K562 (cell line): ENCODE measurements at regions not wholly inside any gene's neighbourhood (a gene's known extent, or its start where the extent isn't known, plus 50 kb on each side); places are given as distances from the start of the nearest gene placed in this dataset.

Experiments
- ATAC-seq: fragments of 200-7000 bp; cut with Tn5 transposase; 3 replicates; pipeline ENCODE4 v1.9.1; 2020; ENCODE audit warnings: moderate library complexity
- BruUV-seq: library from RNA; stranded (reverse); fragments of 400-500 nt; replicated peaks from 2 replicates; lab custom pipeline; 2021; lab: Mats Ljungman, UMichigan
- CTCF ChIA-PET: fragments of 300-600 bp; formaldehyde crosslinking; extraction: SDS; loops from one replicate; lab custom pipeline; 2021; ENCODE audit warnings: low intra/inter-chr PET ratio; lab: Yijun Ruan, JAX
- POLR2A ChIA-PET: fragments of 300-600, 350-650 bp; sonication (Branson Sonifier 250); formaldehyde crosslinking; extraction: SDS; loops from one replicate; lab custom pipeline; 2021; ENCODE audit warnings: antibody characterized with exemption, inconsistent platforms; lab: Yijun Ruan, JAX
- DNase-seq, 4 experiments: peaks; one replicate each; pipeline versions ENCODE4 v3.0.0 to v3.0.0-alpha.2; 2011 to 2018; ENCODE audit warnings: low spot score in 3 of 4, mixed read lengths in 3 of 4; ENCODE audit errors: extremely low read depth in 1 of 4
- FAIRE-seq: peaks from 2 replicates; lab custom pipeline; 2011; peaks lifted over from hg19 to GRCh38; lab: Jason Lieb, UNC
- H2AFZ ChIP-seq: 2 replicates; pipeline ENCODE4 v1.6.0; 2011; ENCODE audit warnings: low read depth, low read length, control low read depth, inconsistent platforms
- H3K27ac ChIP-seq: fragments of 200-600 bp; 3 replicates; pipeline ENCODE4 v1.8.0; 2011; ENCODE audit warnings: low read depth, mild to moderate bottlenecking, control low read depth, inconsistent platforms, low read length, moderate library complexity, mixed read lengths; ENCODE audit errors: extremely low read depth
- H3K27me3 ChIP-seq, 2 experiments: fragments of 300-600 bp in 1 of 2; 2 replicates in 1 of 2; 3 replicates in 1 of 2; pipeline versions ENCODE4 v1.6.0 to v1.8.0; 2011; ENCODE audit warnings: inconsistent platforms in 2 of 2, low read length in 2 of 2, mild to moderate bottlenecking in 1 of 2, mixed read lengths in 1 of 2, moderate library complexity in 1 of 2; ENCODE audit not compliant: control insufficient read depth in 2 of 2, insufficient read depth in 2 of 2
- H3K36me3 ChIP-seq: fragments of 300-600 bp; 3 replicates; pipeline ENCODE4 v1.8.0; 2011; ENCODE audit warnings: mild to moderate bottlenecking, low read length, inconsistent platforms; ENCODE audit not compliant: control insufficient read depth, insufficient read depth
- H3K4me1 ChIP-seq, 2 experiments: fragments of 200-600 bp in 1 of 2; replicated peaks in 1 of 2; 2 replicates in 1 of 2; 3 replicates in 1 of 2; pipeline versions ENCODE4 v1.5.1 to v1.8.0; 2011; ENCODE audit warnings: inconsistent platforms in 2 of 2, low read length in 2 of 2, mild to moderate bottlenecking in 1 of 2, mixed read lengths in 1 of 2, moderate library complexity in 1 of 2; ENCODE audit not compliant: control insufficient read depth in 2 of 2, insufficient read depth in 2 of 2
- H3K4me2 ChIP-seq: 2 replicates; pipeline ENCODE4 v1.6.1; 2011; ENCODE audit warnings: low read length, control low read depth, inconsistent platforms, mixed read lengths; ENCODE audit not compliant: insufficient read depth
- H3K4me3 ChIP-seq: fragments of 200-600 bp; sonication (generic), shearing (Covaris generic); 2 replicates; pipeline ENCODE4 v1.5.1; 2016; ENCODE audit warnings: control low read depth, inconsistent platforms
- H3K79me2 ChIP-seq: fragments of 200-600 bp; 3 replicates; pipeline ENCODE4 v1.8.0; 2011; ENCODE audit warnings: low read length, inconsistent platforms; ENCODE audit not compliant: control insufficient read depth, insufficient read depth
- H3K9ac ChIP-seq, 2 experiments: 2 replicates each; pipeline versions ENCODE4 v1.6.0 to v1.6.1; 2011; ENCODE audit warnings: low read depth in 2 of 2, low read length in 2 of 2, control low read depth in 1 of 2, inconsistent platforms in 1 of 2, mild to moderate bottlenecking in 1 of 2, mixed read lengths in 1 of 2; ENCODE audit not compliant: insufficient read depth in 1 of 2
- H3K9me1 ChIP-seq: one replicate; pipeline ENCODE4 v1.6.0; 2011; ENCODE audit warnings: inconsistent platforms, mild to moderate bottlenecking, low read length, moderate library complexity; ENCODE audit not compliant: control insufficient read depth, insufficient read depth
- H3K9me3 ChIP-seq: replicated peaks from 2 replicates; pipeline ENCODE4 v1.5.1; 2011; ENCODE audit warnings: low read depth, low read length, inconsistent platforms; ENCODE audit not compliant: control insufficient read depth, insufficient read depth
- H4K20me1 ChIP-seq: replicated peaks from 2 replicates; pipeline ENCODE4 v1.6.1; 2011; ENCODE audit warnings: low read length, inconsistent platforms, mixed read lengths; ENCODE audit not compliant: control insufficient read depth, insufficient read depth
- FOXK1 ChIP-seq: sonication (generic); formaldehyde crosslinking; IDR thresholded peaks from 2 replicates; pipeline ENCODE4 v1.8.0; 2022; ENCODE audit warnings: missing genetic modification reagents, mild to moderate bottlenecking, borderline replicate concordance
- GTF2E2 ChIP-seq: fragments of 200-800 bp; sonication (Bioruptor generic); IDR thresholded peaks from 2 replicates; pipeline ENCODE4 v1.6.1; 2016; ENCODE audit warnings: missing genetic modification characterization, missing compliant biosample characterization
- ILK ChIP-seq: fragments of 450-650 bp; IDR thresholded peaks from 2 replicates; pipeline ENCODE4 v1.6.1; 2016; ENCODE audit warnings: missing genetic modification characterization, low read depth, mild to moderate bottlenecking, missing compliant biosample characterization, moderate library complexity, borderline replicate concordance
- ZNF12 ChIP-seq: sonication (generic); formaldehyde crosslinking; IDR thresholded peaks from 2 replicates; pipeline ENCODE4 v1.4.0; 2020; ENCODE audit warnings: mild to moderate bottlenecking, missing genetic modification reagents
- ZNF311 ChIP-seq: fragments of 250-450 bp; sonication (Bioruptor Pico); IDR thresholded peaks from 2 replicates; pipeline ENCODE4 v1.4.0; 2020; ENCODE audit warnings: mild to moderate bottlenecking, moderate library complexity
- ZNF584 ChIP-seq: fragments of 200-800 bp; sonication (Bioruptor generic); IDR thresholded peaks from 2 replicates; pipeline ENCODE4 v1.6.1; 2016; ENCODE audit warnings: low read depth, mild to moderate bottlenecking, missing genetic modification characterization, missing compliant biosample characterization
- WGBS: fragments of 100-300 bp; shearing (Covaris generic); methylation state at CpG from one replicate; pipeline ENCODE4 v1.1.6; 2016; ENCODE audit warnings: low coverage, mixed read lengths; ENCODE audit not compliant: insufficient coverage; ENCODE audit errors: missing lambda C conversion rate; 5-methylcytosine and 5-hydroxymethylcytosine counted together
- in situ Hi-C: fragments of 300-500 bp; cut with MboI; formaldehyde crosslinking; loops from 4 replicates; pipeline ENCODE4 v1.15.0; 2018; ENCODE audit warnings: inconsistent platforms, mixed read lengths
- intact Hi-C: fragments of 100-400 bp; cut with micrococcal nuclease; formaldehyde crosslinking; loops from 2 replicates; pipeline ENCODE4 v1.14.2; 2022
- TF ChIP-seq, protein P1 (sequence below): fragments of 450-650 bp; IDR thresholded peaks from one replicate; pipeline ENCODE4 v1.6.1; 2018; ENCODE audit warnings: mild to moderate bottlenecking, moderate library complexity; ENCODE audit not compliant: partially characterized antibody
- TF ChIP-seq, protein P2 (sequence below): IDR thresholded peaks from 2 replicates; pipeline ENCODE4 v1.6.1; 2011; ENCODE audit warnings: borderline replicate concordance, low read depth, mild to moderate bottlenecking, moderate library complexity, low read length; ENCODE audit not compliant: insufficient read depth, poor library complexity, severe bottlenecking
- TF ChIP-seq, protein P3 (sequence below): fragments of 250-450 bp; sonication (Bioruptor Pico); IDR thresholded peaks from 2 replicates; pipeline ENCODE4 v1.6.1; 2021; ENCODE audit warnings: mild to moderate bottlenecking
- TF ChIP-seq, protein P4 (sequence below): fragments of 250-450 bp; sonication (Bioruptor Pico); IDR thresholded peaks from 2 replicates; pipeline ENCODE4 v1.5.0; 2020; ENCODE audit warnings: mild to moderate bottlenecking

DNA sequence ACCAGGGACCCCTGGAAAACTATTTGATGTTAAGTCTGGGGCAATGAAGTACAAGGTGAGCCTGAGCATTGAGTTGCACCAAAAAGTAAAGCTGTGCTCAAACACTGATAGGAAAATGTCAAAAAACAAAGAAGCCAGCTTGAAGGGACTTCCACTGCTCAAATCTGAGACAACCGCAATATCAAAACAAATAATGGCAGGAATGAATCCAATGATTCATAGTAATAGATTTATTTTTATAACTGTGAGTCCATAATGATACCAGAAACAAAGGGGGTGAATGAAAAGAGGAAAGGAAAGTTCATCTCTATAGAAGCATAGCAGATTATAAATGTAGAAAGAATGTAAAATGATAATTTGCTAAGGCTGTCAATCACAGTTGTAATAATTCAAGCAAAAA is 237.3 kb upstream of the ZBTB20 start:
- H3K36me3 ChIP-seq: no peaks in the 10 kb centered on the region
- H4K20me1 ChIP-seq: no peaks in the 10 kb centered on the region
- CTCF ChIA-PET: no interaction called here
- DNase-seq (no peak), FAIRE-seq (no peak), ATAC-seq (no peak)
- POLR2A ChIA-PET: no interaction called here
- no peaks in the 10 kb centered on the region for H3K79me2 ChIP-seq
- no peaks in the 10 kb centered on the region for H3K9me3 ChIP-seq
- in situ Hi-C loops: no loop called here
- WGBS: 0% methylated on average over 1 of the region's 1 CpG
- H3K4me3 ChIP-seq: no peak overlapping the region
- H3K4me1 ChIP-seq: no peaks in the 10 kb centered on the region
- H3K4me2 ChIP-seq: no peak overlapping the region
- H3K9me1 ChIP-seq: no peaks in the 10 kb centered on the region
- no peak overlapping the region for H3K9ac ChIP-seq
- TF ChIP-seq GTF2E2 (no peak), ILK (no peak), ZNF584 (CRISPR knock-in tag) (no peak), FOXK1 (CRISPR knock-in tag) (no peak), ZNF311 (CRISPR knock-in tag) (no peak), ZNF12 (no peak)
- TF ChIP-seq, protein P1, sequence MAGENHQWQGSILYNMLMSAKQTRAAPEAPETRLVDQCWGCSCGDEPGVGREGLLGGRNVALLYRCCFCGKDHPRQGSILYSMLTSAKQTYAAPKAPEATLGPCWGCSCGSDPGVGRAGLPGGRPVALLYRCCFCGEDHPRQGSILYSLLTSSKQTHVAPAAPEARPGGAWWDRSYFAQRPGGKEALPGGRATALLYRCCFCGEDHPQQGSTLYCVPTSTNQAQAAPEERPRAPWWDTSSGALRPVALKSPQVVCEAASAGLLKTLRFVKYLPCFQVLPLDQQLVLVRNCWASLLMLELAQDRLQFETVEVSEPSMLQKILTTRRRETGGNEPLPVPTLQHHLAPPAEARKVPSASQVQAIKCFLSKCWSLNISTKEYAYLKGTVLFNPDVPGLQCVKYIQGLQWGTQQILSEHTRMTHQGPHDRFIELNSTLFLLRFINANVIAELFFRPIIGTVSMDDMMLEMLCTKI: no peak
- TF ChIP-seq, protein P2, sequence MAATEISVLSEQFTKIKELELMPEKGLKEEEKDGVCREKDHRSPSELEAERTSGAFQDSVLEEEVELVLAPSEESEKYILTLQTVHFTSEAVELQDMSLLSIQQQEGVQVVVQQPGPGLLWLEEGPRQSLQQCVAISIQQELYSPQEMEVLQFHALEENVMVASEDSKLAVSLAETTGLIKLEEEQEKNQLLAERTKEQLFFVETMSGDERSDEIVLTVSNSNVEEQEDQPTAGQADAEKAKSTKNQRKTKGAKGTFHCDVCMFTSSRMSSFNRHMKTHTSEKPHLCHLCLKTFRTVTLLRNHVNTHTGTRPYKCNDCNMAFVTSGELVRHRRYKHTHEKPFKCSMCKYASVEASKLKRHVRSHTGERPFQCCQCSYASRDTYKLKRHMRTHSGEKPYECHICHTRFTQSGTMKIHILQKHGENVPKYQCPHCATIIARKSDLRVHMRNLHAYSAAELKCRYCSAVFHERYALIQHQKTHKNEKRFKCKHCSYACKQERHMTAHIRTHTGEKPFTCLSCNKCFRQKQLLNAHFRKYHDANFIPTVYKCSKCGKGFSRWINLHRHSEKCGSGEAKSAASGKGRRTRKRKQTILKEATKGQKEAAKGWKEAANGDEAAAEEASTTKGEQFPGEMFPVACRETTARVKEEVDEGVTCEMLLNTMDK: no peak
- TF ChIP-seq, protein P3, sequence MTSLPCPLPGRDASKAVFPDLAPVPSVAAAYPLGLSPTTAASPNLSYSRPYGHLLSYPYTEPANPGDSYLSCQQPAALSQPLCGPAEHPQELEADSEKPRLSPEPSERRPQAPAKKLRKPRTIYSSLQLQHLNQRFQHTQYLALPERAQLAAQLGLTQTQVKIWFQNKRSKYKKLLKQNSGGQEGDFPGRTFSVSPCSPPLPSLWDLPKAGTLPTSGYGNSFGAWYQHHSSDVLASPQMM (CRISPR knock-in tag): no peak
- TF ChIP-seq, protein P4, sequence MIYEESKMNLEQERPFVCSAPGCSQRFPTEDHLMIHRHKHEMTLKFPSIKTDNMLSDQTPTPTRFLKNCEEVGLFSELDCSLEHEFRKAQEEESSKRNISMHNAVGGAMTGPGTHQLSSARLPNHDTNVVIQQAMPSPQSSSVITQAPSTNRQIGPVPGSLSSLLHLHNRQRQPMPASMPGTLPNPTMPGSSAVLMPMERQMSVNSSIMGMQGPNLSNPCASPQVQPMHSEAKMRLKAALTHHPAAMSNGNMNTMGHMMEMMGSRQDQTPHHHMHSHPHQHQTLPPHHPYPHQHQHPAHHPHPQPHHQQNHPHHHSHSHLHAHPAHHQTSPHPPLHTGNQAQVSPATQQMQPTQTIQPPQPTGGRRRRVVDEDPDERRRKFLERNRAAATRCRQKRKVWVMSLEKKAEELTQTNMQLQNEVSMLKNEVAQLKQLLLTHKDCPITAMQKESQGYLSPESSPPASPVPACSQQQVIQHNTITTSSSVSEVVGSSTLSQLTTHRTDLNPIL: no peak
- TF ChIP-seq, all 486 proteins: peak for 0
- Histone ChIP-seq H2AFZ (no peak overlapping the region), H3K27ac (no peak overlapping the region), H3K27me3 (no peaks in the 10 kb centered on the region)
- intact Hi-C loops: no loop called here
- BruUV-seq: no TSS peak
